ENCODE measurements at regions not wholly inside any gene's neighbourhood (a gene's known extent, or its start where the extent isn't known, plus 50 kb on each side); places are given as distances from the start of the nearest gene placed in this dataset.
A peak's percentile ranks its signal among the peaks of the same experiment; 100 is the strongest.

DNA sequence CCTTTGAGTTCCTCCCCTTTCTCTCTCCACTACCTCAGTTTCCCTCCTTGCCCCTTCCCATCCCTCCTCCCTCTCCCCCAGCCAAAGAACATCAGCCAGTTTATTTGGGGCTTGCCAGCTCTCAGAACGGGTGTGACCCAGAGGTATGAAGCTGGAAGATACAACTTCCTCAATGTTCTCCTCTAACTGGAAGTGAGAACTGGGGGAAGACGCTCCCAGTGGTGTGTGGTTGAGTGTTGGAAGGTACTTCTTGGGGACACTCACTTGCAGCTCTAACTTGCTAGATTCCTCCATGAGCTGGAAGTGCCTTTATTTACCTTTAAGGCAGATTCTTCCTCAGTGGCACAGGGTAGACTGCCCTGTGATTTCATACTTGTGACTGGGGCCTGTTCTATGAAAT, 110.5 kb upstream of the HABP2 start:
- DNase-seq (ENCODE audit: low spot score) = no peak

DNA sequence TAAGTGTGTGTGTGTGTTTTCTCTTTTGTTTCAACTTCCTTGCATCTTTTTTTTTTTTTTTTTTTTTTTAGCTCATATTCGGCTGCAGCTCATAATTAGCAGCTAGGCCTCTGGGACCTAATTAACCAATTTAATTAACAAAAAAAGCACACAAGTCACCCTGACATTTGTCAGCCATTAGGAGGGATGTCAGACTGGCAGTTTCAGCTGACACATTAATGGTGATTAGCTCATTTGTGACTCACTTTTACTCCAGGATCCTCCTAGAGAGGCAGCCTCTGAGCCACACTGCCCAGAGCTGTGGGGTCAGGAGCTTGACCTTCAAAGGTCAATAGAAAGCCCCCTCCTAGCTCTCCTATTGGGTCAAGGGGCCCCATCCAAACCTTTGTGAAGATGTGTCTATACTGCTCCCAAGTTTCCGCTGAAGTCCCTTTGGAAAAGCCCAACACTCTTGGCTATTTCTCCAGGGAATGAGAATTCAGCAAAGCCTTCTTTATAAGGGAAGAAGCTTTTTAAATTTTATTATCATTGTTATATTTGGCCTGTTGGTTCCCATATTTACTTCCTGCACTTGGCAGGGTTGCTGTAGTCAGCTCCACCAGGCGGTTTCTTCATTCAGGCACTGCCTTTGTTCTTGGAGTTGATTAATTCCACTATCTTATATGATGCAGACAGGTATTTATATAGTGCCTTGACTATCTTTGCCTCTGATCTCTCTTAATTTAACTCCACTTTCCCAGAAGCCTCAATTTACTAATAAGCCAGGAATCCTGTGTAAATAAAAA, 109.5 kb upstream of the HABP2 start:
- no peak for DNase-seq (ENCODE audit: low spot score)

DNA sequence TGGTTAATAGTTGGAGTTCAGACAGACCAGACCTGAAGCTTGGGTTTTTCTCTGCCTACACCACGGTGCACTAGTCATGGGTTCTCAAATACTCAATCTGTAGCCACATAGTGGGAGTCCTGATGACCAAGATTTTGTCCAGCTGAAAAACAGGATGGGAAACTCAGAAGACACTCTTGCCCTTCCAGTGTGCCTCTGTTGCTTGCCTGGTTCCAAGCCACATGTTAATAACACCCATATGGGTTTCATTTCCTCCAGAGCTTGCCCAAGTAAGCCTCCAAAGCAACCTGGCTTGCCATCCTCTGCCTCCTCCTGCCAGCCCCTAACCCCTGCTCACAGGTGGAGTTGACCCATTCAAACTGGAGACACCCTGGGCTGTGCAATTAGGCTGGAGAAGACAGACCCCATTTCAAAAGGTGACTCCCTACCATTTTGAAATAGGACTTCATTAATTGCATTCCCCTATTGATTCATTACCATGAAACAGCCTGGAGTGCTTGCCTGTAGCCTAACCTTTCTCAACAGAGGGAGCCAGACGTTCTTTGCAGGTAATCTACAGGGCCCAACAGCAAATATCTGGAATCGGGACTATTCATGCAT, 108.0 kb upstream of the HABP2 start:
- no peak for DNase-seq (ENCODE audit: low spot score)

DNA sequence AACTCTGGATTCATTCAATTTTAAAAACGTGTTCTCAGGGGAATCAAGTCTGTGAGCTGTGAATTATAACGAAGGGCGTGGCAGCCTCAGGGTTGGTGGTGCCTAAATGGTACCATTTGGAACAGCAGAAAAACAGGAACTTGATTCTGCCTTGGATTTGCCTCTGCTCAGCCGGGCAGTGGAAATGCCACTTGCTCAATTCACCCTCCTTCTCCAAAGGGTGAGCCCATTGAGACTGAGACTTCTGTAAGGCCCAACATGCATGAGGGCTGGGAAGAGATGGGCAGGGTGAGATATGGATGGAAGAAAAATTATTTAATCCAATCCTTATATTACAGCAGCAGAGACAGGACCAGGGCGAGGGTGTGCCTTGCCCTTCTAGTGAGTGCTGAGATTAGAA, 107.1 kb upstream of the HABP2 start:
- no peak for DNase-seq (ENCODE audit: low spot score)

DNA sequence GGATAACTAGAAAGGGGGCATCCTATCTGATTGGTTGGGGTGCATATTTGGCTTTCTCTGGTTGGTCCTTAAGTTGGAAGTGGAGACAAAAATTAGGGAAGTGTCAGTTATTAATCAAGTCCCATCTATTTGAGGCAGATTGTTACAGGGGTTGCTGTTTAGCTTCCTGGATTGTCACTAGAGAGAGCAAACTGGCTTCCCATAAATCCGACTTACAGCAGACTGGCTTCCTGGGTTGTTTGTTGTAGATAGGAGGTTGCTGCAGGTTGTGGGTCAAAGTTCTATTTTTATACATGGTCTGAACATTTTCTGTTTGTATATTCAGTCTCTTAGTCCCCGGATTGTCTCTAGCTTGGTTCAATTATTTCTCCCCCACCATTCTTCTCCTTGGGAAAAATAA, 106.1 kb upstream of the HABP2 start:
- no peak for DNase-seq (ENCODE audit: low spot score)

DNA sequence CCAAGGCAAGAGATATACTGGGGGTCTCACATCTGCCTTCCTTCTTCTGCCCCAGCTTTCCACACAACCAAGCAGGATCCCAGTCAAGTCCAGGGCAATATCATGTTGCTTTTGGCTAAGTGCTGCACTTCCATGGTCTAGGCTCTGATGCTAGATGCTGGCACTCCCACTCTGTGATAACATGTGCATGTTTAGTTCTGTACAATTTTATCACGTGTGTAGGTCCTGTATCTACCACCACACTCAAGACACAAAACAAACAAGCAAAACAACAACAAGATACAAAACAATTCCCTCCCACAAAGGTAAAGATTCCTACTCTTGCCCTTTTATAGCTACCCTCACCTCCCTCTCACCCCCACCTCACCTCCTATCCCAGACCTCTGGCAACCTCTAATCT, 105.6 kb upstream of the HABP2 start:
- no peak for DNase-seq (ENCODE audit: low spot score)

DNA sequence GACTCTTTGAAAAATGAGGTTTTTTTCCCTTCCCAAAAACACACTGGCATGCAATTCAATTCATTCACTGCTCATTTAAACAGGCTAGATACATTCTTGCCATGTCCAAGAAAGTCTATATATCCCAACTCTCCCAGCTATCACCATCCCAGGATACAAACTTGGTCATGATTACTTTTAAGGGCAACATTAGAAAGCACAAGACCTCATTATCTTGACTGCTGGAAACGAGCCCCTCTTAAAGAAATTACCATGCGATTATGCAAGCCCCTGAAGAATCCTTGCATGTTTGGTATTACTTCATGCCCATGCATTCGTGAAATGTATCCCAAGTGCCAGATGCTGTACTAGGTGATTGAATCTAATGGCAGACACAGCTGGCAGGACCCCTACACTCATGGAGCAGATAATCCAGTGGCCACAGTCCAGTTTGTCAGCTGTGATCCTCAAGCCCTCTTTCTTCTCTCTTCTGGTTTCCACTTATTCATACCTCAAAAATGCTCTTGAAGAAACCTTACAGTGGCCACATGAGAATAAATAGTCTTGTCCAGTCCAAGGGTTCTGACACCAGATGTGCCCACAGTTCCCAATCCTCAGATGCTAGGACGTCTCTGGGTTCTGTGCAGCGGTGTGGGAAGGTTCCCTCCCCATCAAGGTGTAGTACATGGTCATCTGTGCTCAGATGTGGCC, 103.7 kb upstream of the HABP2 start:
- no peak for DNase-seq (ENCODE audit: low spot score)

DNA sequence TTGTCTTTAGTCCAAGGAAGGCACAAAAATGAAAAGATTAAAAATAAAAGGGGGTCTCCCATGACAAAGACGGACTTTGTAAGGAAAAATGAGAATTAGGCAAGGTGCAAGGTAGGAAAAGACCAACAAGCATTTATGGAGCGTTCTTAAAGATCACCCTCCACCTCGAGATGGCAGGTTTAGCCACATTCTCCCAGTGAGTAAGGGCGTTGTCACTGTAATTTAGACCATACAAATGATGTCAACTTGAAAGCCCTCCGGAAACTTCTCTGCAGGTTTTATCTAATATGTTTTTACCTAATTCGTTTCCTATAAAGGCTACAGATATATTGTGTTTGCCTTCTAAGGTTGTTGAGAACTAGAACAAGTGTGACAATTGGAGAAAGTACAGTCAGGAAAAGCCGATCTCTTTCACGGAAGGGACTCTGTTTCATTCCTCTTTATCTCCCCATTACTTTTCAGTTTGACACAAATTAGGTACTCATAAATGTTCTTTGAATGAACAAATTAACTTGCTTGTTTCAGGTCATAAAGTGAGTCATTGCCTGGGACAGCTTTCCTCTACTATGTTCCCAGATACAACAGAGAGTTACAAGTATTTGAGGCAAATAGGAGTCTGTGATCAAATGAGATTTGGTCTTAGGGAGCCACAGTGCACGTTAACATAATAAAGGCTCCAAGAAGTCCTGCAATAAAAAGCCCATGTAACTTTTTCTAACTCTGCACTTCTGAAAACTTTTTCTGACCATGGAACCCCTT, 102.6 kb upstream of the HABP2 start:
- DNase-seq (ENCODE audit: low spot score) = no peak

DNA sequence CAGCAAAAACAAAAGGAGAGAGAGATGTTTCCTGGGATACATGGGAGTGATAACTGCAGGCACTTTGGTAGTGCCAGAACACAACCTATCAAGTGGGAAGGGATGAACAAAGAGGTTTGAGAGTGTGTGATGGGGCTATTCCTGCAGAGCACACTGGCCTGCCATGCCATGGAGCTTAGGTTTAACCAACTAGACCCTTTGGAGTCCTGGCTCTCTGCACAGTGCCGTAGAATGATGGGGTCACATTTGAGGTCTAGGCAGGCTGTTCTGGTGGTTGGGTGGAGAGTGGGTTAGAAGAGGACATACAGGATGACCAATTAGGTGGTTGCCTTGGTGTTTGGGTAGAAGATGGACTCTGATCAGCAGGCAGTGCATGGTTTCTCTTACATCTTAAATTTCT, 101.9 kb upstream of the HABP2 start:
- DNase-seq (ENCODE audit: low spot score) = no peak

DNA sequence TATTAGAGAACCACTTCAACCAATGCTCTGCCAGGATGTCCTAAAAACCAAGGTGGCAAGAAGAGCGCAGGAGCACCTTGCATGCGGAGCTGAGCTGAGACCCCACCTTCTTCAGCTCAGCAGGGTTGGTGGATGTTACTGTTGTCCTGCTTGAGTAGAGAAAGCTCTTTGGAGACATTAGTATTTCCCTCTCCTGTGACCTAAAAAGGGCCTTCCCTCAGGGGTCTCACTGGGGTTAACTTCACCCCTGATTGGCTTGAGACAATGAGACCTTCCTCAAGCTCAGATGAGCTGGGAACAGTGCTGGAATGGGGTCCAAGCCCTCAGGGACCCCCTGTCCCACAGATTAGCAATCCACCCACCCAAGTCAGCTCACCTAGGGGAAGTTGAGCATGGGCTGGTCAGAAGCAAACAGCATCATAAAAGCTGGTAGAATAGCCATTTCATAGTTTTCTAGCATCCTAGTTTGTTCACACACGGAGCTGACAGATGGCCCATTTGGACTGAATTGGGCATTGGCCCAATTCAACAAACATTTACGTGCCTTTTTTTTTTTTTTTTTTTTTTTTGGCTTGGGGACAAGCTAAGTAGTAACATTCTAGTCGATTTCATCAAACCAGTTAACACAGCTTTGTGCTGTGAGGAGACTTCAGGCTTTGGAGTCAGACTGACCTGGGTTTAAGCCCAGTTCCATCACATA, 100.6 kb upstream of the HABP2 start:
- no peak for DNase-seq (ENCODE audit: low spot score)

DNA sequence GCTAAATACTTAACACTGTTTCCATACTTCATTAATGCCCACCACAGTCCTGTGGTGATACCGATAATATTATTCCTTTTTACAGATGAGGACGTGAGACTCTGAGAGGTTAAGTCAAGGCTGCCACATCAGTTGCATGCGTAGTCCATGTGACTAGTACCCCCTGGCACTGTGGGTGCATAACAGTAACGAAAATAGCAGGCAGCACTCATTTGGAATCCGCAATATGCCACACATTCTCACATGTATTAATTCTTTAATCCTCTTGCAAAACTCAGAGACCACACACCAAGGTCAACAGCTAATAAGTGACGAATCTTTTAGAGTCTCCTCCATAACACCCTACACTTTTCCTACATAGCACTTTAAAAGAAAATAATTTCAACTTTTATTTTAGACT, 99.5 kb upstream of the HABP2 start:
- DNase-seq (ENCODE audit: low spot score) = no peak

DNA sequence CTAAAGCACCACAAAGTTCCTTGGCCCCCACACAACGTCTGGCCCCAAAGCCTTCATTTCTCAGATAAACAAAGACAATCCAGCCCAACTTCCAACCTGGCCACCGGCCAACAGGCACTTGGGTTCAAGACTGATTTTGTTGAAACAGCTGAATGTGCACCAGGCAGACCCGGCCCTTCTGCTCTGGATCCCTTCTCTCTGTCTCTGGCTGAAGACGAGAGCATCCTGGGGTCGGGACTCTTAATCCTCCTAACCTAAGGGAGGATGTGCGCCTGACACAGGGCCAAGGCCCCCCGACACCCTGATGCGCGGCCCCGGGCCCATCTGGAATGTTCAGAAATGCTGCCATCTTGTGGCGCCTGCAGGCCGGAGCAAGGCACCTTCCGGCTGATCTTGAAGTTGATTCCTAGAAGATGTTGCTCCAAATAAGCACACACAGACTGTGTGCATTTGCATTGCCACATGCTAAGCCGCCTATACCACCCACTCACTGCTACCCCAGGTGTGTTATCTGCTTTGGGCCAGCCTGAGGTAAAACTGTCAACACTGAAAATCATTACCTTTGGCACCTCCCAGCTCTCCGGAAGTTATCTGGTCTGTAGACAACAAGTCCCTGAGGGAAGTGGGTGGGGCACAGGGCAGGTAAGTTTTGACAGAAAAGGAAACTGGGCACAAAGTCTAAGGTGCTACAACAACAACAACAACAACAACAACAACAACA, 98.4 kb upstream of the HABP2 start:
- peak; percentile 47 for DNase-seq (ENCODE audit: low spot score)

DNA sequence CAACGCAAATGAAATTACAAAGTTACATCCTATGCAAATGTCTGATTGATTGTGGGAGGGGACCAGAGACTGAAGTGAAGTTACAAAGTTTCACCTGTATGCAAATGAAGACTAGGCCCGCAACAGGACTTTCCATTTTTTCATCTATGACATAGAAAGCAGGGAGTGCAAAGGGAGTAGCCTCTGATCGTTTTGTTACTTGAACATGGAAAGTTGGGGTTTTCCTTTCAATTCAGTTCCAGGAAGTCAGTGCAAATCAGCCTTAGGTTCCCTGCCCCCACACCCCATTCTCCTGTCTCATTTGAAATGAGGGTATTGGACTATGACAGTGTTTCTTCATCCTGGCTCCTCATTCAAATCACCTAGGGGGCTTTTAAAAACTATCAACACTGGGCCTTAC, 96.9 kb upstream of the HABP2 start:
- DNase-seq (ENCODE audit: low spot score) = no peak

DNA sequence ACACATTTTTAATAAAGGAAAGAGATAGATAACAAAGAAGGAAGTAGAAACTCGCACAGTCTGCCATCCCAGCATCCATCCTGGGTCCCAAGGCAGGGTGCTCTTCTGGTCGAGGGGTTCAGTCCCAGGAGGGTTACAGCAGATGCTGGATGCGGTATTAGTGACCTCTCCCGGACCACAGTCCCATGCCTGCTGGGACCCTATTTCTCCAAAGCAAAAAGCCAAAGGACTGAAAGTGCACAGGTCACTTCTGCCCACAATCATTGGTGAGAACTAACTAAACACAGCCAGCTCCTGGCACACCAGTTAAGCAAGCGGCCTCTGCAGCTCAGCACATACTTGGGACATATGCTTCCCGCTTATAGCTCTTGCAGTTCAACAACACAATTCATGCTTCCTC, 96.1 kb upstream of the HABP2 start:
- DNase-seq (ENCODE audit: low spot score) = no peak

DNA sequence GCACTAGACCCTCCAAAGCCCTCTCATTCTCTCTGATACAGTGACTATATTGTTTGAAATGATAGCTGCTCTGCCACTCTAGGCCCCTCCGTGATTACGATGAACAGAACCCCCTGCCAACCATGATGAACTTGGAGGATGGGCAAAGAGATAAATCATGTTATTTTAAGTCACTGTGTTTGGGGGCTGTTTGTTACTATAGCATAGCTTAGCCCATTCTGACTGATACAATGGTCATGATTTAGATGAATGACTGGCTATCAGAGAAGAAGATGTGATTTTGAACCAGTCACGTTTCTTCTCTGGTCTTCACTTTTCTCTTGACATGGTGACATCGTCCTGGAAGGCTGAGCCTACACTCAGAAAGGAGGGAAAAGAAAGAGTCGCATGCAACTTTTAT, 95.4 kb upstream of the HABP2 start:
- DNase-seq (ENCODE audit: low spot score) = no peak

DNA sequence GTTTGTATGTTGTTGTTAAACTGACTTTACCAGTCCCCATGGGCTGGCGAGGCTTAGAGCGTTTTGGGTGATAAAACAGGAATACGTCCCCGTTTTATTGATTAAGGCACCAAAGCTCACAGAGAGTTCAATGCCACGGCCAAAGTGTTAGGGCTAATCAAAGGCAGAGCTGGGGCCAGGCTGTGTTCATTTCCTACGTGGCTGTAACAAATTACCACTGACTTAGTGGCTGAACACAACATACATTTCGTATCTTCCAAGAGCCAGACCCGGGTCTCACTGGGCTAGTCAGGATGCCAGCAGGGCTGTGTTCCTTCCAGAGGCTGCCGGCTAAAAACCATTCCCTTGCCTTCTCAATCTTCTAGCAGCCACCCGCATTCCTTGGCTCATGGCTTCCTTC, 94.4 kb upstream of the HABP2 start:
- no peak for DNase-seq (ENCODE audit: low spot score)

DNA sequence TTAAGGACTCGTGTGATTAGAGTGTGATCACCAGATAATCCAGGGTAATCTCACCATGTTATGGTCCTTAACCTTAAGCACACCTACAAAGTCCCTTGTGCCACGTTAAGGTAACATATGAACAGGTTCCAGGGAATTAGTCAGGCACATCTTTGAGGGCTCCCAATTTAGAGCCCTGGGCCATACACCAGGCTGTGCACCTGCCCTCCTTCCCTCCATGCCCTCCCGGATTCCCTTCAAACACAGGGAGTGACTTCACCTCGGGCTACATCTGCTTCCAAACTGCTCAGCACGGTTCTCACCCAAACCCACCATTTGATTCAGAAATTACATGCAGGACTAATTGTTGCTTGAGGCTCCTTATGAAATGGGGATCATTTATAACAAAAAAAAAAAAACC, 93.9 kb upstream of the HABP2 start:
- DNase-seq (ENCODE audit: low spot score) = no peak

DNA sequence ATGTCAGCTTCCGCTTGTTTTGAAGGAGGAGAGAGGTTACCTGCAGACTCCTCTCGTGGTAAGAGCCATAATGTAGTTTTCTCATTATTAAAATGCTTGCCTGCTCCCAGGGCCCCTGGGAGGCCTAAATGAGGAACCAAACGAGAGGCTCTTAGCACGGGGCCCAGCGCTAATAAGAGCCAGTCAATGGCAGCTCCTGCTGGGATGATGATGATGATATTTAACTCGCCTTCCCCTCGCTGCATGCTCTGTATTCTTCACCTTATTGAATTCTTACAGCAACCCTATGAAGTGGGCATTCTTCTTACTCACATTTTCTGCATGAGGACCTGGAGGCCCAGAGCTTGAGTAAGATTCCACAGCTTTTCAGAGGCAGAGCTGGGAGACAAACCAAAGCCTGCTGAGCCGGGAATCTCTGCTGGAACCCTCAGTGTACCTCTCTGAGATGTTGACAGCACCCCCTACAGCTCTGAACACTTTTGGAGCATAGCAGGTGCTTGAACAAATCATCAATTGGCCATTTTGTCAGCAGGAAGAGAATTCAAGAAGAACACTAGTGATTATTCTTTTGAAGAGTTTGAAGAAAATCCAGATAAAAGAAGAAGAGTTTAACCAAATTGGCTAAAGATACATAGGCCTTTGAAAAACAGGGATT, 93.1 kb upstream of the HABP2 start:
- DNase-seq (ENCODE audit: low spot score) = no peak

DNA sequence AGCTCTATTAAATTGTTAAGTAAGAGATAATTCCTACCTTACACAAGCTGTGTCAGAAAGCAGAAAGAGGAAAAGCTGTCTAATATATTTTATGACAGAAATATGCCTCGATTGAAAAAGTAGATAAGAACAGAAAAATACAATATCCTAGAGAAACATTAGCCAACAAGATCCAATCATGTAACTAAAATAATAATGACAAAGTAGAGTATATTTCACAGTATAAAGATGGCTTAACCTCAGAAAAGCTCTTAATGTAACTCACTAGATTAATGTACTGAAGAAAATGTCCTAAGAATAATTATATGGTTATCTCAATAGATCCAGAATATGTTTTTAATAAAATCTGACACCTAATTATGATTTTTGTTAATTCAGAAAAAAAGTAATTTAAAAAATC, 89.8 kb upstream of the HABP2 start:
- no peak for DNase-seq (ENCODE audit: low spot score)

DNA sequence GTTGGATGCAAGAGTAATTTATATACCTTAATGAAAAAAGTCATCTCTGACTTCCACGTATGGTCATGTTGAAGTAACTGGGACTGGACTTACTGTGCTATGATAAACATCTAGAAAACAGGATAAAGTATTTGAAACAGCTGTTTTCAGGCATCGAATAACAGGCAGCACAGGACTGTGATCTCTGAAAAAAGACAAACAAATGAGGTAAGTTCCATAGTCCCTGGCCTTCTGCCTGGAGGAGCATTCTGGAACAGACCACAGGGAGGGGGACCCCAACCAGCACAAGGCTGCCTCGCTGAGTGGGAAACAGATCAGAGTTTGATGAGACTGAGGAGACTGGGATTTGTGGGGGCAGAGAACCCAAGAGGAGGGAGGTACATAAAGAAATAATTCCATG, 89.1 kb upstream of the HABP2 start:
- no peak for DNase-seq (ENCODE audit: low spot score)

DNA sequence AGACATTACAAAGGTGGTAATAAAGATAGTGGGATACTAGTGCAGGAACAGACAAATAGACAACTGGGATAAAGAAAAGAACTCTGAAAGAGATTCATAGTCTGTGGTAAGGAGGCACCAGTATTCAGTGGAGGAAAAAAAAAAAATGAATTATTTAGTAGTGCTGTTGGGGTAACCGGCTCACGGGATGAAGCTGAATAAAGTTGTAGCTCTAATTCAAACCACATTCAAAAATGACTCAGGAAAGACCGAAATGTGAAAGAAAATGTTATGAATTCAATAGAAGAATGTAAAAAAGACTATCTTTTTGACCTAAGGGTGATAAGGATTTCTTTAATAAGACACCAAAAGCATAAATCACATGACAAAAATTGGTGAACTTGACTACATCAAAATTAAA, 83.1 kb upstream of the HABP2 start:
- no peak for DNase-seq (ENCODE audit: low spot score)

Measured in mucosa of gallbladder (tissue), 1 donor.